ENCODE measurements at regions not wholly inside any gene's neighbourhood (a gene's known extent, or its start where the extent isn't known, plus 50 kb on each side); places are given as distances from the start of the nearest gene placed in this dataset.

DNA sequence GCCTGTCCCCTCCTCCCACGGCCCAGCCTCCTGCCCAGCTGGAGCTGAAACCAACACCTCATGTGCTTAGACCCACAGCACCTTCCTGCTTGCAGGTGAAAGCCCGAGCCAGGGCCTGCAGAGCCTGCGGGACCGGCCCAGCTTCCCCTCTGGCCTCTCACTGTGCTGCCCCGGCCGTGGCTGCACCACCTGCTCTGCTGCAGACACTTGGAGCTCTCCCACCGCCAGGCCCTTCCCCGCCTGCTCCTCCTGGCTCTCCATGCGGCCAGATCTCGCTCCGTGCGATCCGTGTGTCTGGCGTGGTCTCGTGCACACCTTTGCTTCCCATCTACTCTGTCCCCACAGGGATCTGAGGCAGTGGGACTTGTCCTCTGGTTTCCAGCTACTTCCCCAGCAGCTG, 72.2 kb upstream of the FBRSL1 start:
- no peak for DNase-seq (ENCODE audit: low read depth)
- no peak overlapping the region for H3K4me3 ChIP-seq (ENCODE audit: low read depth, low read length)
- TF ChIP-seq, protein P1, sequence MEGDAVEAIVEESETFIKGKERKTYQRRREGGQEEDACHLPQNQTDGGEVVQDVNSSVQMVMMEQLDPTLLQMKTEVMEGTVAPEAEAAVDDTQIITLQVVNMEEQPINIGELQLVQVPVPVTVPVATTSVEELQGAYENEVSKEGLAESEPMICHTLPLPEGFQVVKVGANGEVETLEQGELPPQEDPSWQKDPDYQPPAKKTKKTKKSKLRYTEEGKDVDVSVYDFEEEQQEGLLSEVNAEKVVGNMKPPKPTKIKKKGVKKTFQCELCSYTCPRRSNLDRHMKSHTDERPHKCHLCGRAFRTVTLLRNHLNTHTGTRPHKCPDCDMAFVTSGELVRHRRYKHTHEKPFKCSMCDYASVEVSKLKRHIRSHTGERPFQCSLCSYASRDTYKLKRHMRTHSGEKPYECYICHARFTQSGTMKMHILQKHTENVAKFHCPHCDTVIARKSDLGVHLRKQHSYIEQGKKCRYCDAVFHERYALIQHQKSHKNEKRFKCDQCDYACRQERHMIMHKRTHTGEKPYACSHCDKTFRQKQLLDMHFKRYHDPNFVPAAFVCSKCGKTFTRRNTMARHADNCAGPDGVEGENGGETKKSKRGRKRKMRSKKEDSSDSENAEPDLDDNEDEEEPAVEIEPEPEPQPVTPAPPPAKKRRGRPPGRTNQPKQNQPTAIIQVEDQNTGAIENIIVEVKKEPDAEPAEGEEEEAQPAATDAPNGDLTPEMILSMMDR (IDR thresholded peaks at IDR 0.05; ENCODE audit: insufficient read depth, low read depth, low read length, missing control alignments): no peak

DNA sequence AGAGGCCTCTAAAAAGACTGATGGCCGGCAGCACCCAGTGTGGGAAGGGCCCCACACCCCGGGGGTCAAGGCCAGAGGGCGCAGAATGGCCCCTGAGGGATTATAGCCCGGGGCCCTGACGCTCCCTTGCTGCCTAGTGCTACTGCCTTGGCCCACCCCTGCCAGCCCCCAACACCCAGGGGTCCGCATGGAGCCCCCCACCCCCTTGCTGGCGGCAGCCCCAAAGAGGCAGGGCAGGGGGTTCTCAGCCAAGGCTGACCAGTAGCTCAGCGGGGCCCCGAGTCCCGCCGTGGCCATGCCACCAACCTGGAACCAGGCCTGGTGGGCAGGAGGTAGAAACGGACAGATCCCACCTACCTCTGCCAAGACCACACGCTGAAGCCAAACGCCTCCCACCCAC, 73.1 kb upstream of the FBRSL1 start:
- DNase-seq (ENCODE audit: low read depth): no peak
- TF ChIP-seq, protein P1 (IDR thresholded peaks at IDR 0.05; ENCODE audit: insufficient read depth, low read depth, low read length, missing control alignments): no peak
- H3K4me3 ChIP-seq (ENCODE audit: low read depth, low read length): no peak overlapping the region

DNA sequence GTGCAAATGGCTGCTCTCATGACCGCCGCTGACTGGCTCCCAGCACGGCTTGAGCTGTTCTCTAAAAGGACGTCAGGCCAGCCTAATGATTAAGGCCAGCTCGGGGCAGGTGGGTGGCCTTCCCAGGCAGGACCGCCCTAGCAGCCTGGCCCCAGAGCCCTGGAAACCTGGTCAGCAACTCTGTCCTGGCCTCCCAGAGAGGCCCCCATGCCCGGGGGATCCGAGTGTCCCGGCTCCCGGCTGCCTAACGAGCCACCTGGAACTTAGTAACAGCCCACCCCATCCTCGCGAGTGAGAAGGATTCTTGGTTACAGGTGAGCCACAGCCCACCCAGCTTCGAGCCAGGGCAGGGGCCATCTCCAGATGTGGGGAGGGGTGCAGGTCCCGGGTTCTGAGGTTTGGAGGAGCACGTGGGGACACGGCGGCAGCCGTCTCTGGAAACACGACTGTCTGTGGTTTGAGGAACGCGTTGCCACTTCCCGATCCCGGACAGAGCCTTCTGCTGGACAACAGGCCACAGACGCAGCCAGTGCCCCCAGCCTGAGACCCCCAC, 73.8 kb upstream of the FBRSL1 start:
- TF ChIP-seq, protein P1 (IDR thresholded peaks at IDR 0.05; ENCODE audit: insufficient read depth, low read depth, low read length, missing control alignments): no peak
- no peak overlapping the region for H3K4me3 ChIP-seq (ENCODE audit: low read depth, low read length)

DNA sequence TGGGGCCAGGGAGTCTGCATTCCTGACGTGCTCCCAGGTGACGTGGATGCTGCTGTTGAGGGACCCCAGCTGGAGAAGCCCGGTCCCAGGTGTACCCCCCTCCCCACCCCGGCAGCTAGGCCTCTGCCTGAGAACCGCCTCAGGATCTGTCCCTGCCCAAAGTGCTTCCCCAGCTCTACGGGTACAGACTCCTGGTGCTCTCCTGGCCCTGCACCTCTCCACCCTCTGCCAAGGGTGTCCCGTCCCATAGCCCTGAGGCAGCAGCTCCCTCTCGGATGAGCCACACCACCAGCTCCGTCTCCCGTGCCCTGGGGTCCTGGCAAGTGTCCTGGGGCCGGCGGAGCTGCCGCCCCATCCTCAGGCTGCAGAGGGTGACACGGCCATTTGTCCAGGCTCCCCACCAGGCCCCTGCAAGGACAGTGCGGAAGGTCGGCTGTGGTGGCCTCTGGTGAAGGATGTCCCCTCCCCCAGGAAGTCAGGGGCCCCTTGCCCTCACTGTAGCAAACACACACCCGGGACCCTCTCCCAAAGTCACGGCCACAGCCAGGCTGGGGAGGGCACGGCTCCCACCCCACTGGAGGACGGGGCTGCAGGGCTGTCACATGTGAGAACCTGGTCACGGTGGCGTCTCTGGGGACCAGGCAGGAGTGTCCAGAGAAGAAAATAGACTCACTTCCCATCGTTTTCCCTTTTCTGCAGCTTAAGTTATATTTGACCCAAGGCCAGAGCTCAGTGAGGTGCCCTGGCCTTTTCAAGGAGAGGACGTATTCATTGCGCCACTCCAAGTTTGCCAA, 74.4 kb upstream of the FBRSL1 start:
- no peak overlapping the region for H3K4me3 ChIP-seq (ENCODE audit: low read depth, low read length)
- no peak for DNase-seq (ENCODE audit: low read depth)
- TF ChIP-seq, protein P1 (IDR thresholded peaks at IDR 0.05; ENCODE audit: insufficient read depth, low read depth, low read length, missing control alignments): no peak

More for the DNA sequence above, 73.8 kb upstream of the FBRSL1 start:
- no peak for DNase-seq (ENCODE audit: low read depth)

DNA sequence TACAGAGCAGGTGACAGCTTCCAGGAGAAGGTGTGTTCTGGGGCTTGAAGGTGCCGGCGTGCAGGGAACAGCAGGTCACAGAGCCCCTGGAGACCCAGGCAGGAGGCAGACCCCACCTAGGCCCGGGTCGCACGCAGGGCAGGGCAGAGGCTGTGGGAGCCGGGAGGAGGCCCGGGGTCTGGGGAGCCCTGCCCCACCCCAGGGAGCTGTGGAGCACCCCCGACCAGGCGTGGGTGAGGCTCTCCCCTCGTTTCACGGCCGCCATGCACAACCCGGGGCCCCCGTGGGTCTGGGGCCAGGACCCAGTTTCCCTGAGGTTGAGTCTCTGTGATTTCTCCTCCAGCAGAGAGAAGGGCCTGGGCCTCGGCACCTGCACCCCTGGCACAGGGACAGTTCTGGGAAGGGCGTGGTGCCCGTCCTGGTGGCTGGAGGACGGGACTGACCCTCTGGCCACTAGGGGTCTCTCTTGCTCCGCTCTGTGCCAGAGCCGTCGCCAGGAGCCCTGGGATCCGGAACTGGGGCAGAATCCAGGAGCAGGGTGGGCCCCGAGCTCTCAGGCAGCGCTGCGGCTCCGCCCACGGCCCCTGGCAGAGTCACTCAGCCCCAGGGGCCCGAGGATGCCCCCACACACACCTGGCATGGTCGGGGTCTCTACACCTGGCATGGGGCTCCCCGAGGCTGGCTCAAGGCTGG, 75.2 kb upstream of the FBRSL1 start:
- TF ChIP-seq, protein P1 (IDR thresholded peaks at IDR 0.05; ENCODE audit: insufficient read depth, low read depth, low read length, missing control alignments): peak; percentile 91
- H3K4me3 ChIP-seq (ENCODE audit: low read depth, low read length): no peak overlapping the region
- peak; percentile 81 for DNase-seq (ENCODE audit: low read depth)

DNA sequence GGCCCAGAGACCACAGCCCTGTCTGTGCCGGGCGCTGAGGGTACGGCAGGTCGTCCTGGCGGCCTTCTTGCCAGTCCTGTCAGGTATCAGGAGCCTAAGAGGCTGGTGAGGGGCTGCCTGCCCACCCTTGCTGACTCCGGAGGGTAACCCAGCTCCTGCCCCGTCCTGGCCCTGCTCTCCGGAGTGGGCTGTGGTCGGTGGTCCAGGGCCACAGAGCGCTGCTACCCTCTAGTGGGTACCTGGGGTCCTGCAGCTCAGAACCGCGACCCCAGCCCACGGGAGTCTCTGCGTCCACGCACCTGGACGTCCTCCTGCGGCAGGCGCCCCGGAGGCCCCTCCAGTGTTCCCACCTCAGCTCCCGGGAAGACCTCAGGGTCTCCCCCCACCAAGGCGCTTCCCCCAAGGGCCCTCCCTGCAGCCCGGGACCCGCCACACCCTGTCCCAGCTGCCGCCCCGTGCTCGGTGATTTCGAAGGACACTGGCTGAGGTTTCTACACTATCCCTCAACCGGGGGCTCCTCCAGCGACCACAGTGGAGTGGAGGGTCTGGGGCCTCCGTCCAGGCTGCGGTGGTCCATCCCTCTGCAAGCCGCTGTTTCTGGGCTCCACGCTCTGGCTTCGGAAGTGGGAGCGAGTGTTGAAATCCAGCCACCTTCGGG, 75.9 kb upstream of the FBRSL1 start:
- TF ChIP-seq, protein P1 (IDR thresholded peaks at IDR 0.05; ENCODE audit: insufficient read depth, low read depth, low read length, missing control alignments): peak; percentile 59
- no peak overlapping the region for H3K4me3 ChIP-seq (ENCODE audit: low read depth, low read length)
- no peak for DNase-seq (ENCODE audit: low read depth)

Data from GM12865 (cell line).